Stimulated activated CD8-positive, alpha-beta memory T cell treated with anti-CD3 and anti-CD28 coated beads, Interleukin-4, amount 100 ng/mL, for 4 hours (primary cell): ENCODE measurements at regions not wholly inside any gene's neighbourhood (a gene's known extent, or its start where the extent isn't known, plus 50 kb on each side); places are given as distances from the start of the nearest gene placed in this dataset.
"Not testable (repeated sequence)": the region's sequence is repeated elsewhere in the genome, so short reads cannot be mapped to it uniquely, and the experiment has no call there.

Experiments
- DNase-seq, 2 donors: peaks; one replicate each; pipeline ENCODE4 v3.0.0-alpha.2; 2020; ENCODE audit warnings: low read depth in 2 of 2, low spot score in 1 of 2

DNA sequence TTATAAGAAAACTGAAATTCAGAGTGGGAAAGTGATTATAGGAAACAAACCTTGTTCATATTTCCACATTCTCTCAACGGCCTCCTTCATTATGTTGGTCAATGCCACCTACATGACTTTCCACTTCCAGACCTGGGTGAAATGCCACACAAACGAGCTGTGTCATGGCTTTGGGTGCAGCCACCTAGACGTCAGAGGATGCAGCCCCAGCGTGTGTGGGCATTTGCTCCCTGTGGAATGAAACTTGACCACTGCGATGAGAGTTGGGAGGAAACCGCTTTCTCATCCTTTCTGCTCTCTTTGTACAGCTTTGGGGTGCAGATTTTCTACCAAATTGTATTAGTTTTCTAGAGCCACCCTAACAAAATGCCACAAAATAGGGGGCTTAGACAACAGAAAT lies 291.0 kb downstream of the CYRIA start:
- DNase-seq, result no peak

GRCh38 chr2:16373341-16373740 lies 292.3 kb downstream of the CYRIA start:
- DNase-seq, result no peak

- no peak for DNase-seq
Observed at GRCh38 chr2:16371751-16372150, 293.9 kb downstream of the CYRIA start.

DNA sequence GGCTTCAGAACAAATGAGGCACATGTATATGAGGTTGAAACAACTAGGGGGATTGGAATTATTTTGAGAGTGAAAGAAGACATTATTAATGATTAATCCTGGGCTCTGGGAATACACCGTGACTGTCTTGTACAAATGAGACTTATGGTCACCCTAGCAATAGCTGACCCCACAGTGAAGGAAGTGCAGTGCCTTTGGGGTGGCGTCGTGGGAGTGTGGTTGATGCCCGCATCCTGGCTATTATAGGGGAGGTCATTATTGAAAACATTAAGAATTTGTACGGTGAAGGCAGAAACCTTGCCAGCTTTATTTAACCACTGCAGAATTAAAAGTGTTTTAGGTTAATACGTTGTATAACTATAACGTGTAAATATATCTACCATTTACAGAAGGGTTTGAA lies 296.7 kb downstream of the CYRIA start:
- no peak for DNase-seq

DNA sequence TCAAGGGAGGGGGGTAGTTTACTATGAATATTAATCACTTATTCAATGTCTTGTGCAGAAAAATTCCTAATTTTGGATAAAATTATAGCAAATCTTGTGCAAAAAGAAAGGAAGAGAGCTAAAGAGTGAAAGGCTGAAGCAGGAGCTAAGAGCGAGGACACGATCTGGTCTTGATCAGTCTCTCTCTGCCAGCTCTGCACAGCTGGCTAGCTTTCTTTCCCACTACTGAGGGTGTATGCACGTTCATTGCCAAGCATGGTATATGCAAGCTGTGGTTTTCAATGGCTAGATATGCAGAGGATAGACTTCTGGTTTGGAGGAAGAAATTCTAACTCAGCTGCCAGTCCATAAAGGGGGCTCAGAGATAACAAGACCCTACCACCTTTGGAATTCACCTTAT lies 297.3 kb downstream of the CYRIA start:
- no peak for DNase-seq

DNA sequence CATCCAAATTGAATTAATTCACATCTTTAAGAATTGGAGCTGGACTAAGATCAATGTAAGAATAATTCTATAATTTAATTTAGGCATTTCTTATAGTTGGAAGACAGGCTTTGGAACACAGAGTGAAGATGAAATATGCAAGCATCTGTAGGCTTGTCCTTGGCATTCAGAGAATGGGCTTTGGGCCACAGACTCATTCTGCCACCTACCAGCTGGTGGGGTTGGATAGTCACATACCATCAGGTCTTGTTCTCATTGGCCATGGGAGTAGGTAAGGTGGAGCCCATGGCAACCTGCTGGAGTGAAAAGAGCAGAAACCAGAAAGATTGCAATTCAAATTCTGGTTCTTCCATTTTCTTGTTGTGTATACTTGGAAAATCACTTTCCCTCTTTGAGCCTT lies 300.3 kb downstream of the CYRIA start:
- no peak for DNase-seq

- no peak for DNase-seq
Observed at GRCh38 chr2:16363581-16363980, 302.1 kb downstream of the CYRIA start.

DNA sequence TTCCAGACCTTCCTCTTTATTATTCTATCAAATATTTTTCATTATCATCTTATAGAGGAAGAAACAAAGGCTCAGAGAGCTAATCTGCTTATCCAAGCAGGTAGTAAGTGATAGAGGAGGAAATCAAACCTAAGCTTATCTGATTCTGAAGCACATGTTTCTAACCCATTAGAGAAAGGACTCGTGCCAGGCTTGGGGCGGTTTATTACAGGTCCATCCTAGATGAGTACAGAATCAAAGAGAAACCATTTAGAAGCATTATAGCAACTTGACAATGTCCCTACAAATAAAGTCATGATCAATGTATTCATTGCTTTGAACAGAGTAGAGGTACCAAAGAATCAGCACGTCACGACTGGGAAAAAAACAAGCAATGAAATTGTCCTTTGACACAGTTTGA lies 303.0 kb downstream of the CYRIA start:
- no peak for DNase-seq

DNA sequence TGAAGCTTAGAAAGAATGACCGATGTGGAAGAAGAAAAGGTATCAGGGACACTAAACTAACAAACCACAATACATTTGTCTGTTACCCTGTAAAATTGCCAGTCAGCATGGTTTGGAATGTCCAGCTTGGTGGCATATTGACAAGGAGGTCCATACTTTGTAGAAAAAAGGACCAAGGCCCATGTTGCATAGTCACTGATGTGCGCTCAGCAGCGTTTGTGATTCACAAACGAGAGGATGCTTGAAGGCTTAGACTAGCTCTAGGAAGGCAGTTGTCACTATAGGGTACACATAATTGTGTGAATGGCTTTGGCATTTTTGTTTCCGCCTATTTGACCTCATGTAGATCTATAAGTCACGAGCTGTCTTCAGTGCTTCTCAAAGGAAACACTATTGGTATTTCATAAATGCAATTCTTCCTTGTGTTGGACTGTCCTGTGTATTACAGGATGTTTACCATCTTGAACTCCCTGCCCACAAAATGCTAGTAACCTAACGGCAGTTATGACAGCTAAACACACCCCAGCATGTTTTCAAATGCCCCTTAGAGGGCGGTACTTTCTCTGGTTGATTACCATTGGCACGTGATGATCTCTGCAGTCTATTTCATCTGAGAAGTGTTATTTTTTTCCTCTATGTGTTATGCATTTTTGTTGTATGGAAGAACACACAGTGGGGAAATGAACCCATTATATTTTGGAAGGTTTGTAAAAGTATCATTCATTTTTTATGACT lies 304.2 kb downstream of the CYRIA start:
- no peak for DNase-seq

GRCh38 chr2:16359961-16360360 lies 305.7 kb downstream of the CYRIA start:
- no peak for DNase-seq

GRCh38 chr2:16357188-16357587 lies 308.4 kb downstream of the CYRIA start:
- DNase-seq, result no peak

GRCh38 chr2:16351541-16351940 lies 314.1 kb downstream of the CYRIA start:
- no peak for DNase-seq

- DNase-seq, result no peak
Observed at GRCh38 chr2:16351137-16351536, 314.5 kb downstream of the CYRIA start.

GRCh38 chr2:16350211-16350610 lies 315.4 kb downstream of the CYRIA start:
- no peak for DNase-seq

- no peak for DNase-seq
Observed at GRCh38 chr2:16349811-16350210, 315.8 kb downstream of the CYRIA start.

DNA sequence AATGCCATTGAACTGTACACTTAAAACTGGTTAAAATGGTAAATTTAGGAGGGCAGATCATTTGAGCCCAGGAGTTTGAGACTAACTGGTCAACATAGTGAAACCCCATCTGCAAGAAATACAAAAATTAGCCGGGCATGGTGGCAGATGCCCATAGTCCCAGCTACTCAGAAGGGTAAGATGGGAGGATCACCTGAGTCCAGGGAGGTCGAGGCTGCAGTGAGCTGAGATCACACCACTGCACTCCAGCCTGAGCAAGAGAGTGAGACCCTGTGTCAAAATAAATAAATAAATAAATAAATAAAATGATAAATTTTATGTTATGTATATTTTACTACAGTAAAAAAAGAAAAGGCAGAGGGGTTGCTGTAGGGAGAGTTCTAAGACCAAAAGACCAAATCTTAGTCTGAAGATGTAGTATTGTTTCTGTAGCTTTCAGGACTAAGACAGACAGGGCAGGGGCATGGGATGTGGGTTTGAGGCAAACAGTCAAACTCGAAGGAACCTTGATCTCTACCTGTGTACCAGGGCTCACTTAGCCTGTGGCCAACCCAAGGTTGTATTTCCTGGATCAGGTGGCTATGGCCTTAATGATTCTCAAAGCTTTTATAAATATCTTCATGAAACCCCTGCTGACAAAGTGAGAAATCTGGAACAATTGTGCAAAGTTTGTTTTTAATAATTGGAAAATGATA lies 316.7 kb downstream of the CYRIA start:
- DNase-seq, result no peak

DNA sequence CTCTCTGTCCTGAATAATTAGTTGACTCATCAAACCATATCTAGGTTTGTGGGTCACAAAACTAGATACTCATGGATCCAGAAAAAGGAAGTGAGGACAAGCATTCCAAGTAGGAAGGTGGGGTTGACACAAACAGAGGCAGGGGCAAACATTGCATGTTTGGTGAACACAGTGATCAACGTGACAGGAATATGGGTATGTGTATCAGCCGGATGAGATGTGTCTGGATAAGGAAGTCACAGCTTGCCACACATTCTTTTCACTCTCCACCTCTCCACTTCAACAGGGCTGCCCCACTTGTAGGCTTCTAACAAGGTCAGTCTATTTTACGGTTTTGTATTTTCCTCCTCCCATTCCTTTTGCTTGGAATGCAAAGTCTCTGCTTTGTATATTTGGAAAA lies 319.0 kb downstream of the CYRIA start:
- DNase-seq, result no peak

GRCh38 chr2:16345231-16345630 lies 320.4 kb downstream of the CYRIA start:
- not testable (repeated sequence) for DNase-seq

GRCh38 chr2:16339206-16339605 lies 326.4 kb downstream of the CYRIA start:
- no peak for DNase-seq

DNA sequence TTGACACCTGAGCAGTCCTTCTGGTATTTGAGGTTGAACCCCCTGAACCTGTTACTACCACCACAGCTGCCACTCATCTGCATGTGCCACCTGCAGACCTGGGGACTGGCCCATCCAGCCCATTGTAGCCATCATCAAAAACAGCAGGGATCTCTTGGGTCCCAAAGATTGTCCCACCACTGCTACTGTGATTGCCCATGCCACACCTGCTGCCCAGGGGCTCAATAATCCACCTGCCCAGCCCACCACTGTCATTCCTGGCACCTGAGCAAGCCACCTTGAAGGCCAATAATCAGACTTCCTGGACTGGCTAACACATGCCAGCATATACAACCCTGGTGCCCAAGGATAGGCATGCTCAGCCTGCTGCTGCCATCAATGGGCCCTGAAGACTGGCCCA lies 327.6 kb downstream of the CYRIA start:
- no peak for DNase-seq

DNA sequence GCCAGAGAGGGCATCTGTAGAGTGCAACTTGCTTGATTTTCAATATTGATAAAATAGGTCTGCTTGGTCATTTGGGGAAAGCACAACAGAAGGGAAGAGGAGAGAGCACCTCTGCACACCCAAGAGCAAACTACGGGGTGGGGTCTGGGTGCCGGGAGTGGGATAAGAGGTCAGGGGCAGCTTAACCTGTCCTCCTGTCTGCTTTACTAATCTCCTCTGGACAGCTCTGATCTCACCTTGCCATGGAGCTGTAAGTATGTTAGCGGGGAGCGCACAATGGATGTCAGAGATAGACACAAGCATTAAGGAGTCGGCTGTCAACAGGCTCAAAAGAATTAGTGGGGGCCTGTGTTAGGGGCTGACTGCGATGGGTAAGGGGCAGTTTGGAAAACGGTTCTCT lies 328.7 kb downstream of the CYRIA start:
- no peak for DNase-seq

DNA sequence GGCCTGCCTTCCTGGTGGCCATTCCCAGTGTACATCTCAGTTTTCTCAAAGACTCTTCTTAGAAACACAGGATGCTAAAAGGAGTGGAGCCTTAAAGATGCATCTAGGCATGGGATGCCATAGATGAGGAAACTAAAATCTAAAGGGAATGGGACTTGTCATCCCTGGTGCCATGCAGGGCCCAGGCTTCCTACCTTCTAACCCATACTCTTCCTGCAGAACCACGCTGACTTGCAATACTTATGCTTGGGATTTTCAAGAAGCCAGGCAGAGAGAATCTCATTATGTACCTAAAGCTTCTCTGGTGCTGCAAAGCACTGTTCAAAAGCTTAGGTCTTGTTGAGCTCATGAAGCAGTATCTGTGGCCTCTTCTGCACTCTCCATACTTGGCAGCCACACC lies 329.1 kb downstream of the CYRIA start:
- no peak for DNase-seq

GRCh38 chr2:16335947-16336346 lies 329.7 kb downstream of the CYRIA start:
- no peak for DNase-seq
